ENCODE measurements at regions not wholly inside any gene's neighbourhood (a gene's known extent, or its start where the extent isn't known, plus 50 kb on each side); places are given as distances from the start of the nearest gene placed in this dataset.

DNA sequence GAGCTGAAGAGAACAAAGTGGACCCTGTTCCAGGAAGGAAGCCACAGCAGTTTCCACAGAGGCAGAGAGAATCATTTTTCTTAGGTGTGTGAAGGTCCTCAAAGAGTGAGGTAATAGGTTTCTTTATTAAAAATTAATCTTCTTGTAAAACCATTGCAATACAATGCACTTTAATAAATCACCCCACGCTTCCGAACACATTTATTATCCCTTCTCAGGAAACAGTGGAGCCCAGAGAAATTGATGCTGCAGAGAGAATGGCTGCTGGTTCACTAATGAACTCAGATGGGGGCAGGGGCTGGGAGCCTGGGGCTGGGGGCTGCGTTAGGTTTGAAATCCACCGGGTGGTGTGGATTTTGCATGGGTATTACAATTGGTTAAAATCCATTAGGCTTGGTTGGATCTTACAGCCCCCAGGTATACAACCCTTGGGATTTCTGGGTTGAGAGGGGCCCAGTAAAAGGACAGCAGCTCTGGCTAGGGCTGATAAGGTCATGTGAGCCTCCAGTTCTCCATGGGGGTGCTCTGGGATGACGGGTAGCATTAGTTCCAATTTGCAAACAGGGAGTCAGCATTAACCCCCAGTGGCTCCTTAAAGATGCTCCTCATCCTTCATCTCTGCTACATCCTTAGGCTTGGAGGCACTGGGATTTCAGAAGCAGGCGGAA, 718.1 kb upstream of the EEF2KMT start:
- Histone ChIP-seq H3K27me3 (no peaks in the 10 kb centered on the region), H3K9me3 (no peaks in the 10 kb centered on the region), H3K27ac (no peak overlapping the region), H3K4me3 (no peak overlapping the region), H3K36me3 (ENCODE audit: low read depth, missing control alignments) (no peaks in the 10 kb centered on the region), H3K4me1 (no peaks in the 10 kb centered on the region)
- intact Hi-C loops (cut with DNase I; ENCODE audit: low total_unique reads) = no loop called here
- WGBS, 2 donors = 68 to 75% methylated on average over 5 to 6 of the region's 6 CpGs
- no peak for DNase-seq
- TF ChIP-seq POLR2A (IDR thresholded peaks at IDR 0.05) = no peak
- TF ChIP-seq CTCF (IDR thresholded peaks at IDR 0.05) = no peak

- no peaks in the 10 kb centered on the region for H3K9me3 ChIP-seq
- 79 to 84% methylated on average over 8 of the region's 8 CpGs for WGBS, 2 donors
These were observed 703.8 kb upstream of the EEF2KMT start for GRCh38 chr16:5801396-5801795.

DNA sequence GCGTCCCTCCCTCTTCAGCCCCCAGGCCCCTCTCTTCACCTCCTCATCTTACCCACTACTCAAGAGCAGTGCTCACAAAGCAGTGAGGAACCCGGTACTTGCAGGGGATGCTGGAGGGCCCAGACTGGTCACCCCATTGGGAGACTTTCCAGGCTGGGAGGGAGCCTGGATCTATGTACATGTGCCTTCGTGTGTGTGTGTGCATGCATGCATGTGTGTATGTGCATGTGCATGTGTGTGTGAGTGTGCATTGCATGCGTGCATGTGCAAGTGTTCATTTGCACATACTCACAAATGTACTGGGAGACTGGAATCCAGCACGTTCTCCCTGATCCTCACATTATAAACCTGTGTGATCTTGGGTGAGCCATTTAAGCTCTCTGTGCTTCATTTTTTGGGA, 696.0 kb upstream of the EEF2KMT start:
- TF ChIP-seq POLR2A (IDR thresholded peaks at IDR 0.05) (no peak), CTCF (IDR thresholded peaks at IDR 0.05) (no peak)
- H3K4me1 ChIP-seq = no peaks in the 10 kb centered on the region
- H3K36me3 ChIP-seq (ENCODE audit: low read depth, missing control alignments) = no peaks in the 10 kb centered on the region
- no peaks in the 10 kb centered on the region for H3K9me3 ChIP-seq
- DNase-seq = no peak
- H3K27me3 ChIP-seq = no peaks in the 10 kb centered on the region
- H3K27ac ChIP-seq = no peak overlapping the region
- 71 to 83% methylated on average over 5 of the region's 5 CpGs for WGBS, 2 donors
- intact Hi-C loops (cut with DNase I; ENCODE audit: low total_unique reads) = no loop called here
- H3K4me3 ChIP-seq = no peak overlapping the region

More at GRCh38 chr16:5801396-5801795, 703.8 kb upstream of the EEF2KMT start:
- Histone ChIP-seq H3K4me1 (no peaks in the 10 kb centered on the region), H3K36me3 (ENCODE audit: low read depth, missing control alignments) (no peaks in the 10 kb centered on the region), H3K27me3 (no peaks in the 10 kb centered on the region), H3K27ac (no peak overlapping the region), H3K4me3 (no peak overlapping the region)
- intact Hi-C loops (cut with DNase I; ENCODE audit: low total_unique reads) = no loop called here
- no peak for DNase-seq
- TF ChIP-seq POLR2A (IDR thresholded peaks at IDR 0.05) (no peak), CTCF (IDR thresholded peaks at IDR 0.05) (no peak)

- intact Hi-C loops (cut with DNase I; ENCODE audit: low total_unique reads) = no loop called here
- Histone ChIP-seq H3K4me1 (no peaks in the 10 kb centered on the region), H3K9me3 (no peaks in the 10 kb centered on the region), H3K36me3 (ENCODE audit: low read depth, missing control alignments) (no peaks in the 10 kb centered on the region), H3K27me3 (no peaks in the 10 kb centered on the region), H3K4me3 (no peak overlapping the region), H3K27ac (no peak overlapping the region)
- WGBS, 2 donors = 70 to 73% methylated on average over 8 of the region's 8 CpGs
- TF ChIP-seq CTCF (IDR thresholded peaks at IDR 0.05) = no peak
- TF ChIP-seq POLR2A (IDR thresholded peaks at IDR 0.05) = no peak
- DNase-seq = no peak
These were observed 693.5 kb upstream of the EEF2KMT start for GRCh38 chr16:5791011-5791657.

DNA sequence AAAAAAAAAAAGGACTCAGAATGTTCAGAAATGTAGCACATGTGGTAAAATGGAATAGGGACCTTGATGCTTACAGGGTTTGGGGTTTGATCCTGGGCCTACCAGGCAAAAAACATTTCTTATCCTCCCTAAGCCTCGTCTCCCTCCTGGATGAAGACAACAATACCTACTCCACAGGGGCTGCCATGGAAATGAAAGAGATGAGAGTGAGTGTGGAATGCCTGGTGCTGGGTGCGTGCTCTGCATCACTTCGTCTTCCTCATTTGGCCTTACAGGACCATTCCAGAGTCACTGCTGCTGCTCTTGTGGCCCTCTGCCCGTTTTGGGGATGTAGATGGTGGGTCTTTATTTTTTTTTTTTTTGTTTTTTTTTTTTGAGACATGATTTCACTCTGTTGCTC, 692.9 kb upstream of the EEF2KMT start:
- H3K36me3 ChIP-seq (ENCODE audit: low read depth, missing control alignments) = no peaks in the 10 kb centered on the region
- WGBS, 2 donors = 60 to 69% methylated on average over 4 of the region's 4 CpGs
- intact Hi-C loops (cut with DNase I; ENCODE audit: low total_unique reads) = no loop called here
- TF ChIP-seq POLR2A (IDR thresholded peaks at IDR 0.05) (no peak), CTCF (IDR thresholded peaks at IDR 0.05) (no peak)
- H3K9me3 ChIP-seq = no peaks in the 10 kb centered on the region
- no peaks in the 10 kb centered on the region for H3K27me3 ChIP-seq
- no peak overlapping the region for H3K4me3 ChIP-seq
- no peaks in the 10 kb centered on the region for H3K4me1 ChIP-seq
- DNase-seq = no peak
- H3K27ac ChIP-seq = no peak overlapping the region
